Naive thymus-derived CD8-positive, alpha-beta T cell (primary cell): ENCODE measurements at regions not wholly inside any gene's neighbourhood (a gene's known extent, or its start where the extent isn't known, plus 50 kb on each side); places are given as distances from the start of the nearest gene placed in this dataset.
"Not testable (repeated sequence)": the region's sequence is repeated elsewhere in the genome, so short reads cannot be mapped to it uniquely, and the experiment has no call there.

Source experiments
- ATAC-seq, 2 donors: fragments of 150-1000 bp; cut with Tn5 transposase in 1 of 2; sonication (Bioruptor Pico), chemical (Tn5 transposase) in 1 of 2; 1 replicate in 1 of 2; 2 replicates in 1 of 2; pipeline ENCODE4 v1.10.0; 2021; ENCODE audit warnings: mild to moderate bottlenecking in 2 of 2, moderate library complexity in 2 of 2
- POLR2A ChIA-PET: fragments of 350-600 bp; sonication (Branson Sonifier 250); formaldehyde crosslinking; loops from one replicate; lab custom pipeline; 2021; ENCODE audit warnings: antibody characterized with exemption; lab: Charles Lee
- DNase-seq, 10 donors: peaks; one replicate each; pipeline versions ENCODE4 v3.0.0 to v3.0.0-alpha.2; 2020 to 2022
- H3K27ac Mint-ChIP-seq, 10 donors: one replicate each; pipeline ENCODE4 v1.8.0; 2020 to 2022; ENCODE audit warnings: mild to moderate bottlenecking in 10 of 10, mixed read lengths in 10 of 10, moderate library complexity in 4 of 10, inconsistent platforms in 1 of 10
- H3K27me3 Mint-ChIP-seq, 5 donors: one replicate each; pipeline ENCODE4 v1.8.0; 2021 to 2022; ENCODE audit warnings: mixed read lengths in 5 of 5
- H3K36me3 Mint-ChIP-seq, 3 donors: one replicate each; pipeline ENCODE4 v1.8.0; 2020 to 2022; ENCODE audit warnings: mixed read lengths in 3 of 3, mild to moderate bottlenecking in 2 of 3, inconsistent platforms in 1 of 3
- H3K4me1 Mint-ChIP-seq, 4 donors: one replicate each; pipeline ENCODE4 v1.8.0; 2021 to 2022; ENCODE audit warnings: mixed read lengths in 4 of 4
- H3K4me3 Mint-ChIP-seq, 10 donors: one replicate each; pipeline ENCODE4 v1.8.0; 2020 to 2022; ENCODE audit warnings: mild to moderate bottlenecking in 10 of 10, mixed read lengths in 10 of 10, moderate library complexity in 6 of 10, inconsistent platforms in 1 of 10
- H3K9me3 Mint-ChIP-seq, 9 donors: one replicate each; pipeline ENCODE4 v1.8.0; 2020 to 2022; ENCODE audit warnings: mixed read lengths in 9 of 9, mild to moderate bottlenecking in 3 of 9, inconsistent platforms in 1 of 9, moderate library complexity in 1 of 9

DNA sequence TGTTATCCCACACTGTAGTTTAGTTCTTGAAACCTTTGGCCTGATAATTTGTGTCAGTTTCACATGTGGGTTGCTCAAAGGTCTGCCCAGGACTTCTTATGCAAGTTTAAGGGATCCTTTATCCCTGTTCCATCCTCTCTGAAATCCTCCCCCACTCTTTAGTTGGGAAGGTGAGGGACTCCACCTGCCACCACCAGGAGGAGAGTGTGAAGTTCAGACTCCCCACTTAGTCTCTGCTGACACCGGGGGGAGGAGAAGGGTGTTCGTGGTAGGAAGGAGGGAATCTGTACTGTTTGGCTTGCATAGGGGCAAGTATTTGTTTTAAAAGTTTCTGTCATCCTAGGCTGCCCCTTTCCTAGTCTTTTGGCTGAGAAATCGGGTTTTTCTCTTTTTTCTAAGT, 211.8 kb downstream of the PPP4R3C start:
- POLR2A ChIA-PET: no interaction called here
- DNase-seq: no peak
- Mint-ChIP-seq H3K9me3 (peaks cover 0 to 3% (median 0%) of the 10 kb centered on the region in 9 donors), H3K27me3 (no peaks in the 10 kb centered on the region), H3K4me1 (no peaks in the 10 kb centered on the region), H3K36me3 (no peaks in the 10 kb centered on the region), H3K27ac (no peak overlapping the region), H3K4me3 (no peak overlapping the region)
- no peak for ATAC-seq

DNA sequence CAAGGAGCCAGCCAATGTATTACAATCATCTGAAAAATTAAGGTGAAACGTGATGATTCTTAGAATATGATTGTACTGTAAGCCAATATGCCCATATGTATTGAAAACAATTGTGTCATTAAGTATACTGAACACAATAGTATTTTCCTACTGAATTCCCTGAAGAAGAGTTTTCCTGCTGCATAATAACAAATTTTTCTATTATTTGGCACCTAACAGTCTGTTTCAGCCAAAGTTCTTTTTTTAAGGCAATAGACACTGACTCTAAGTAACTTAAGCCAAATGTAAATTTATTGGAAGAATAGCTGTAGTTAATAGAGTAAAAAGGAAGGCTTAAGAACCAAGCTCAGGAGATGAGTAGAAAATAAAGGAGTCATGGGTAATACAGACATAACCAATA, 220.6 kb downstream of the PPP4R3C start:
- H3K36me3 Mint-ChIP-seq: peaks cover 0 to 17% (median 0%) of the 10 kb centered on the region in 3 donors
- no peak overlapping the region for H3K4me3 Mint-ChIP-seq
- no peak for DNase-seq
- peaks cover 0 to 28% (median 7%) of the 10 kb centered on the region in 9 donors for H3K9me3 Mint-ChIP-seq
- H3K4me1 Mint-ChIP-seq: no peaks in the 10 kb centered on the region
- no peak overlapping the region for H3K27ac Mint-ChIP-seq
- POLR2A ChIA-PET: no interaction called here
- ATAC-seq: no peak
- no peaks in the 10 kb centered on the region for H3K27me3 Mint-ChIP-seq

DNA sequence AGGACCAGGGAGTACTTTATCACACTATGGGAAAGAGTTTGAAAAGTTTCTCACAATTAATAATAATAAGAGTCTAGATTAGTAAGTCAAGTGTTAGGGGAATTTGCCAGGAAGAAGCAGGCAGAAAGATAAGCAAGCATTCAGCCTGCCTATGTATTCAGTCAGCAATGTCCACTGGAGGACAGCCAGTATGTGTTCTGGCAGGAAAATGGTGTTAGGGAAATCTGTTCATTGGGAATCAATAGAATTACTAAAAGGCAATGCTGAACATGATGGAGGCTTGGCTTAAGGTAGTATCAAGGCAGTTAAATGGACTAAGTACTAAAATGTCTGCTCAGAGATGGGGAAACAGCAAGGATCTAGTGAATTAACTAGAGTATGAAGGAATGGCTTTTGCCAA, 221.2 kb downstream of the PPP4R3C start:
- POLR2A ChIA-PET: no interaction called here
- Mint-ChIP-seq H3K9me3 (peaks cover 0 to 28% (median 7%) of the 10 kb centered on the region in 9 donors), H3K27ac (no peak overlapping the region), H3K4me1 (no peaks in the 10 kb centered on the region), H3K36me3 (peaks cover 0 to 17% (median 0%) of the 10 kb centered on the region in 3 donors), H3K27me3 (no peaks in the 10 kb centered on the region), H3K4me3 (no peak overlapping the region)
- ATAC-seq: no peak
- DNase-seq: no peak

DNA sequence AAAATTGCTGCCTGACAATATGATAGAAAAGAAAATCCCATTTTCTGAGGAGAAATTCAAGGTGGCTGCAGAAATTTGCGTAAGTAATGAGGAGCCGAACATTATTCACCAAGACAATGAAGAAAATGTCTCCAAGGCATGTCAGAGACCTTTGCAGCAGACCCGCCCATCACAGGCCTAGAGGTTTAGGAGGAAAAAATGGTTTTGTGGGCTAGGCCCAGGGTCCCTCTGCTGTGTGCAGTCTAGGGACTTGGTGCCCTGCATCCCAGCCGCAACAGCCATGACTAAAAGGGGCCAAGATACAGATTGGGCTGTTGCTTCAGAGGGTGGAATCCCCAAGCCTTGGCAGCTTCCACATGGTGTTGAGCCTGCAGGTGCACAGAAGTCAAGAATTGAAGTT, 223.1 kb downstream of the PPP4R3C start:
- ATAC-seq, H3K4me1 Mint-ChIP-seq, H3K27ac Mint-ChIP-seq, H3K4me3 Mint-ChIP-seq, DNase-seq, H3K27me3 Mint-ChIP-seq, POLR2A ChIA-PET: not testable (repeated sequence)
- H3K9me3 Mint-ChIP-seq: peaks cover 0 to 28% (median 7%) of the 10 kb centered on the region in 9 donors
- peaks cover 0 to 17% (median 0%) of the 10 kb centered on the region in 3 donors for H3K36me3 Mint-ChIP-seq

DNA sequence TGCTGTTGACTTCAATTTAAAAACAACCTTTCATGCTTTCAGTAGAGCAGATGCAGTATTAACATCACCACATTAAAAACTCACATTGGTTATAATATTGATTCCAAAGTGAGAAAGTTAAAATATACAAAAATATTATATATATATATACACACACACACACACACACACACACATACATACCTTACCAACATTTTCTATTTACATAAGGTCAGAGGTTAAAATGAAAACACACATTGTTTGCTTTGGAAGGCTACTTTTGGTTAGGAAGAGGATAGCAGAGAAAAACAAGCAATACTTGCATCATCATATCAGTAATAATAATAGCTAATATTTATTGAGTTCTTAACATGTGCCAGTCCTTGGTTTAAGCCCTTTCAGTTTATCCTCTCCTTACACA, 226.5 kb downstream of the PPP4R3C start:
- H3K27me3 Mint-ChIP-seq: no peaks in the 10 kb centered on the region
- no peaks in the 10 kb centered on the region for H3K4me1 Mint-ChIP-seq
- no peak for ATAC-seq
- DNase-seq: no peak
- H3K9me3 Mint-ChIP-seq: peaks cover 0 to 25% (median 7%) of the 10 kb centered on the region in 9 donors
- POLR2A ChIA-PET: no interaction called here
- H3K36me3 Mint-ChIP-seq: peaks cover 0 to 17% (median 0%) of the 10 kb centered on the region in 3 donors
- H3K4me3 Mint-ChIP-seq: no peak overlapping the region
- H3K27ac Mint-ChIP-seq: no peak overlapping the region

DNA sequence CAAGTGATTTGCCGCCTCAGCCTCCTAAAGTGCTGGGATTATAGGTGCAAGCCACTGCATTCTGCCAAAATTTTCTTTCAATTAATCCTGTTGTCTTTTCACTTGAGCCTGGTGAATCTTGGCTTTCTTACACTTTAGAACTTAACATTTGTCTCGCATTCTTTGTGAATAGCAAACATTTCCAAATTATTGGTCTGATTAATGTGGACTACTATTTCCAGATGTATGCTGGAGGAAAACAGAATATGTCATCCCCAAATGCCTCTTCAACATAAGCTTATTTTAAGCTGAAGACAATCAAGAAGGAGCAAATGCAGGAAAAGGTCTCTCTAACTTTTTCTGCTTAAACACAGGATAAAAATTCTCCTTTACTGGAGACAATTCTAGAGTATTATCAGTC, 233.4 kb downstream of the PPP4R3C start:
- Mint-ChIP-seq H3K9me3 (peaks cover 0 to 2% (median 0%) of the 10 kb centered on the region in 9 donors), H3K27ac (no peak overlapping the region), H3K36me3 (no peaks in the 10 kb centered on the region), H3K27me3 (no peaks in the 10 kb centered on the region), H3K4me1 (no peaks in the 10 kb centered on the region), H3K4me3 (no peak overlapping the region)
- ATAC-seq (no peak), DNase-seq (no peak)
- POLR2A ChIA-PET: no interaction called here

DNA sequence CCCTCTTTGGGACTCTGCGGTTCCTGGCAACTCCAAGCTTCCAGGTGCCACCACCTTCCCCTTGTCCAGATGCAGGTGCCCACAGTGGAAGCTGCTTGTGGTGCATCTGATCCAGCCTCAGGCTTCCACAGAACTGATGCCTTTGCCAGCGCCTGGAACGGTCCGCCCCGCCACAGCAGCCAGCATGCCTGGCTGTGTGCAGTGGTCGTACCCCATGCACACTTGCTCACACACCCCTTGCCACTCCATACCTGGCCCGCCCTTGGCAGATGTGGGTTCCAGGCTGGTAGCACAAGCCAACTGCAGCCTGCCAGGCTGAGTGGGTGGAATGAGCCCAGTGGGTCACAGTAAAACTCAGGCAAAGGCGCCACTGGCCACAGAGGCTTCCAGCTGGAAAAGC, 240.5 kb downstream of the PPP4R3C start:
- no peak overlapping the region for H3K27ac Mint-ChIP-seq
- POLR2A ChIA-PET: no interaction called here
- ATAC-seq (no peak), DNase-seq (no peak)
- no peak overlapping the region for H3K4me3 Mint-ChIP-seq
- peaks cover 0 to 4% (median 2%) of the 10 kb centered on the region in 9 donors for H3K9me3 Mint-ChIP-seq
- H3K27me3 Mint-ChIP-seq: no peaks in the 10 kb centered on the region
- no peaks in the 10 kb centered on the region for H3K36me3 Mint-ChIP-seq
- no peaks in the 10 kb centered on the region for H3K4me1 Mint-ChIP-seq

DNA sequence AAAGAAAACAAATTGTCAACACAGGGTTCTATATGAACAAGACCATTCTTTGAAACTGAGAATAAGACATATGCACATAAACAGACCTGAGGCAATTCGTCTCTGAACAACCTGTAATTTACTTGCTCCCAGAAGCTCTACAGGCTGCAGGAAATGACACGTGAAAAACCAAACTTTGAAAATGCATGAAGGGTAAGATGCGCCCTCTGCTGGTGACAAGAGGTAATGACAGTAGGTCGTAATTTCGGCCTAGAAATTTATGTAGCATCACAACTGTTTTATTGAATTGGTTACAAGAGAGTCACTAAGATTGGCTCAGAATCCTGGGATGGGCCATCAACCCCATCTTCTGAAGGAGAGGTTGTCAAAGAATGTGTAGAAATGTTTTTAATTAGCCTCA, 276.5 kb downstream of the PPP4R3C start:
- H3K27ac Mint-ChIP-seq: peak overlapping the region in 1 of 10 donors; percentile 8
- H3K4me3 Mint-ChIP-seq: no peak overlapping the region
- DNase-seq (peak in 6 of 10 donors; percentile 2 to 45 (median 20)), ATAC-seq (no peak)
- POLR2A ChIA-PET: no interaction called here
- H3K4me1 Mint-ChIP-seq: peaks cover 0 to 2% (median 0%) of the 10 kb centered on the region in 4 donors
- no peaks in the 10 kb centered on the region for H3K9me3 Mint-ChIP-seq
- no peaks in the 10 kb centered on the region for H3K27me3 Mint-ChIP-seq
- no peaks in the 10 kb centered on the region for H3K36me3 Mint-ChIP-seq

DNA sequence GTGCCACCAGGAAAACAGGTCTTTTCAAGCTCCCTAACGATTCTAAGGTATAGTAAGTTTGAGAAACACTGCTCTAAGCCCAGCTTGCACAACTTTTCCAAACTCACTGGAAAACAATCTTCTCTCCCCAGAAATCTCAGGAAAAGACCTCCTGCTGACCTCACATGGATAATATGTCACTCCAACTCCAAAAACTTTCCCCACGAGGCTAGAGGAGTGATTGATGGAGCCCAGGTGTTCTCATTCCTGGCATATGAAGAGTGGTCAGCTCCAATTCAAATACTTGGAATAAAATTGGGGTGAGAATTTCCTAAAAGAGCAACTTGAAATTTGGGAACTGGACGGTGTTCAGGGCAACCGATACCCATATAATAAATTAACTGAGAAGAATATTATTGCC, 299.9 kb downstream of the PPP4R3C start:
- DNase-seq (no peak), ATAC-seq (no peak)
- Mint-ChIP-seq H3K27me3 (no peaks in the 10 kb centered on the region), H3K4me3 (no peak overlapping the region), H3K36me3 (no peaks in the 10 kb centered on the region), H3K4me1 (no peaks in the 10 kb centered on the region), H3K9me3 (peaks cover 0 to 11% (median 0%) of the 10 kb centered on the region in 9 donors), H3K27ac (no peak overlapping the region)
- POLR2A ChIA-PET: no interaction called here

DNA sequence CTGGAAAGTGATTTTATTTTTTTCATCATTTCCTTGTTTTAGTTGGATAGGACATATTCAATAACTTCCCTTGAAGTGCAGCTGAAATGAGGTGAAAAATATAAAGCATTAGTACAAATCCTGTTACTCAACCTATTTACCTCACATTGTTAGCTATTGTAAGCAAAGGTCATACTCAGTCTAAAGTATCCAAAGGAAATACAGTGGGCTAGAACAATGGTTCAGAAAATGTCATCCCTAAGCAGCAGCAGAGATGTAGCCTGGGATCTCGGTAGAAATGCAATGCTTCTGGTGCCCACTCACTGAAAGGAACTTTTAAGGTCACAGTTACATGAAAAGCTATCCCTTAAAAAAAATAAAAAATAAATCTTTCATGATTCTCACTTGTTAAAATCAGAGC, 300.6 kb downstream of the PPP4R3C start:
- no peaks in the 10 kb centered on the region for H3K36me3 Mint-ChIP-seq
- H3K4me3 Mint-ChIP-seq: no peak overlapping the region
- DNase-seq (no peak), ATAC-seq (no peak)
- POLR2A ChIA-PET: no interaction called here
- H3K9me3 Mint-ChIP-seq: peaks cover 0 to 11% (median 0%) of the 10 kb centered on the region in 9 donors
- no peaks in the 10 kb centered on the region for H3K27me3 Mint-ChIP-seq
- H3K27ac Mint-ChIP-seq: no peak overlapping the region
- no peaks in the 10 kb centered on the region for H3K4me1 Mint-ChIP-seq

DNA sequence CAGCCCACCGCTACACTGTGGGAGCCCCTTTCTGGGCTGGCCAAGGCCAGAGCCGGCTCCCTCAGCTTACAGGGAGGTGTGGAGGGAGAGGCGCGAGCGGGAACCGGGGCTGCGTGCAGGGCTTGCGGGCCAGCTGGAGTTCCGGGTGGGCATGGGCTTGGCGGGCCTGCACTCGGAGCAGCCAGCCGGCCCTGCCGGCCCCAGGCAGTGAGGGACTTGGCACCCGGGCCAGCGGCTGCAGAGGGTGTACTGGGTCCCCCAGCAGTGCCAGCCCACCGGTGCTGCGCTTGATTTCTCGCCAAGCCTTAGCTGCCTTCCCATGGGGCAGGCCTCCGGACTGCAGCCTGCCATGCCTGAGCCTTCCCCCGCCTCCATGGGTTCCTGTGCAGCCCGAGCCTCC, 306.2 kb downstream of the PPP4R3C start:
- H3K4me1 Mint-ChIP-seq, ATAC-seq, H3K4me3 Mint-ChIP-seq, H3K36me3 Mint-ChIP-seq, H3K27ac Mint-ChIP-seq, DNase-seq, H3K27me3 Mint-ChIP-seq, POLR2A ChIA-PET: not testable (repeated sequence)
- peaks cover 0 to 11% (median 0%) of the 10 kb centered on the region in 9 donors for H3K9me3 Mint-ChIP-seq

DNA sequence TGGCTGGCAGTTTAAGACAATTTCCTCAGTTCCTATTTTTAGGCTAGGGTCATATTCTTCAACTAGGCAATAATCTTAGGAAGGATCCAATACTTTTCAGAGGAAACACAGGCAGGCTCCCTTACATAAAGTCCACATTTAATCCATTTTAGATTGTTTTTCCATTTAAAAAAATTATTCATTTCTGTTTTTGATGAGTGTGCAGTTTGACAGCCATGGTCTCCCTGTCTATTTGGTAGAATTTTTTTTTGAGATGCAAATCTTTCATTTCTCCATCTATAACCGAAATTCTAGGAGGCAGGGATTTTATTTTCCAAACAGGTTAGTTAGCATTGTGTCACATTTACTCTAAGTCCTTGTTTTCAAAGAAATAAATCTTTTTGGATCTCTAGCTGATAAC, 326.8 kb downstream of the PPP4R3C start:
- Mint-ChIP-seq H3K27ac (no peak overlapping the region), H3K27me3 (no peaks in the 10 kb centered on the region), H3K9me3 (peaks cover 0 to 8% (median 0%) of the 10 kb centered on the region in 9 donors), H3K36me3 (no peaks in the 10 kb centered on the region), H3K4me3 (no peak overlapping the region), H3K4me1 (no peaks in the 10 kb centered on the region)
- POLR2A ChIA-PET: no interaction called here
- DNase-seq (no peak), ATAC-seq (no peak)

DNA sequence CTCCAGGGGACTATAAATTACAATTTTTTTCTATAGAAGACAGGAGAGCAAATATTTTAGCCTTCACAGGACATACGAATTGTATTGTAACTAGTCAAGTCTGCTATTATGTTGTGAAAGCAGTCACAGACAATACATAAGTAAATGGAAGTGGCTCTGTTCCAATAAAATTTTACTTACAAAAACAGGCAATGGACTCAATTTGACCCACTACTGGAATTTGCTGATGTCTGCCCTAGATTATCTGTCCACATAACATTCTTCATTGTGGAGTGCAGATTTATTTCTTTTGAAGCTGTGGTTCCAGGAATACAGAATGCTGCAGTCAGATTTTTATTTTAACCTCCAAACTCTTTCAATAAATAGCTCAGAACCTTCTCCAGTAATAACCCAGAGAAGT, 330.3 kb downstream of the PPP4R3C start:
- no peak overlapping the region for H3K27ac Mint-ChIP-seq
- H3K36me3 Mint-ChIP-seq: no peaks in the 10 kb centered on the region
- peaks cover 0 to 31% (median 4%) of the 10 kb centered on the region in 9 donors for H3K9me3 Mint-ChIP-seq

DNA sequence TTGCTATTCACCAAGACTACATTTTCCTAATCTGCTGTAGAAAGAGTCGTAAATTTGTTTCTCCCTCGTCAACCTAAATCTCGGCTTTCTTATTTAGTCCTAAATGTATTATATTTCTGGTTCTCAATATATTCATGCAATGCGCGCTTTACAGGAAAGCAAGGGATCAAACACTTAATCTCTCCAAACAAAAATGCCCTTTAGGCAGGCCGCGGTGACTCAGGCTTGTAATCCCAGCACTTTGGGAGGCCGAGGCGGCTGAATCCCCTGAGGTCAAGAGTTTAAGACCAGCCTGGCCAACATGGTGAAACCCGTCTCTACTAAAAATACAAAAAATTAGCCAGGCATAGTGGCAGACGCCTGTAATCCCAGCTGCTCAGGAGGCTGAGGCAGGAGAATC, 376.0 kb downstream of the PPP4R3C start:
- POLR2A ChIA-PET: not testable (repeated sequence)

More for the DNA sequence above, 330.3 kb downstream of the PPP4R3C start:
- H3K27me3 Mint-ChIP-seq: no peaks in the 10 kb centered on the region
- POLR2A ChIA-PET: no interaction called here
- ATAC-seq: no peak
- H3K4me3 Mint-ChIP-seq: no peak overlapping the region
- no peak for DNase-seq
- H3K4me1 Mint-ChIP-seq: no peaks in the 10 kb centered on the region

More for the DNA sequence above, 376.0 kb downstream of the PPP4R3C start:
- H3K4me1 Mint-ChIP-seq, H3K27ac Mint-ChIP-seq, H3K4me3 Mint-ChIP-seq, H3K9me3 Mint-ChIP-seq, H3K27me3 Mint-ChIP-seq, H3K36me3 Mint-ChIP-seq, ATAC-seq, DNase-seq: not testable (repeated sequence)
